OCI-LY3 (cell line): ENCODE measurements at regions not wholly inside any gene's neighbourhood (a gene's known extent, or its start where the extent isn't known, plus 50 kb on each side); places are given as distances from the start of the nearest gene placed in this dataset.

Experiments
- H2AFZ ChIP-seq: fragments of 200-600, 300-600 bp; shearing (Covaris generic); 2 replicates; pipeline ENCODE4 v1.6.0; 2014; ENCODE audit warnings: antibody characterized with exemption, low read depth, low read length
- H3K27ac ChIP-seq: fragments of 200-600, 300-600 bp; sonication (generic); 2 replicates; pipeline ENCODE4 v1.5.1; 2014; ENCODE audit warnings: mild to moderate bottlenecking, low read length, moderate library complexity, mixed read lengths
- H3K27me3 ChIP-seq: fragments of 200-600, 300-600 bp; sonication (generic); 2 replicates; pipeline ENCODE4 v1.6.1; 2014; ENCODE audit warnings: low read depth, low read length, mixed read lengths
- H3K36me3 ChIP-seq: fragments of 200-600, 300-600 bp; sonication (generic); replicated peaks from 2 replicates; pipeline ENCODE3; 2014; ENCODE audit warnings: low read depth, low read length, mixed read lengths
- H3K4me1 ChIP-seq: fragments of 300-600, 200-600 bp; sonication (generic); 2 replicates; pipeline ENCODE4 v1.6.1; 2014; ENCODE audit warnings: low read length, mixed read lengths
- H3K4me2 ChIP-seq: fragments of 200-600, 300-600 bp; sonication (generic); 2 replicates; pipeline ENCODE4 v1.6.1; 2014; ENCODE audit warnings: low read length, mixed read lengths
- H3K4me3 ChIP-seq: fragments of 300-600, 200-600 bp; sonication (generic); 2 replicates; pipeline ENCODE4 v1.5.1; 2014; ENCODE audit warnings: antibody characterized with exemption, mild to moderate bottlenecking, low read length, moderate library complexity
- H3K79me2 ChIP-seq: fragments of 300-600, 200-600 bp; shearing (Covaris generic); 2 replicates; pipeline ENCODE4 v1.6.1; 2014; ENCODE audit warnings: mild to moderate bottlenecking, low read length, mixed read lengths
- H3K9ac ChIP-seq: fragments of 300-600, 200-600 bp; shearing (Covaris generic); 2 replicates; pipeline ENCODE4 v1.6.0; 2014; ENCODE audit warnings: mild to moderate bottlenecking, low read length, moderate library complexity
- H3K9me3 ChIP-seq: fragments of 200-600, 300-600 bp; shearing (Covaris generic); 2 replicates; pipeline ENCODE4 v1.6.1; 2014; ENCODE audit warnings: low read length, mixed read lengths; ENCODE audit not compliant: insufficient read depth
- H4K20me1 ChIP-seq: fragments of 200-600, 300-600 bp; sonication (generic); 2 replicates; pipeline ENCODE4 v1.6.1; 2016; ENCODE audit warnings: low read length, mixed read lengths; ENCODE audit not compliant: insufficient read depth
- CTCF ChIP-seq: fragments of 200-600, 300-600 bp; sonication (generic); IDR thresholded peaks from 2 replicates; pipeline ENCODE4 v1.5.1; 2014; ENCODE audit warnings: antibody characterized with exemption, low read length, low read depth
- EZH2phosphoT487 ChIP-seq: fragments of 200-600 bp; shearing (Covaris generic); IDR thresholded peaks from 2 replicates; pipeline ENCODE4 v1.6.1; 2018; ENCODE audit warnings: antibody characterized with exemption, mixed run types, low read depth

- no peak overlapping the region for H3K9ac ChIP-seq
- H3K4me1 ChIP-seq, result no peaks in the 10 kb centered on the region
- no peaks in the 10 kb centered on the region for H3K36me3 ChIP-seq
- no peak overlapping the region for H3K4me3 ChIP-seq
- H3K79me2 ChIP-seq, result no peaks in the 10 kb centered on the region
- no peak for TF ChIP-seq CTCF
- TF ChIP-seq EZH2phosphoT487, result no peak
- no peak overlapping the region for H3K27ac ChIP-seq
- no peaks in the 10 kb centered on the region for H3K9me3 ChIP-seq
- no peaks in the 10 kb centered on the region for H3K27me3 ChIP-seq
- no peak overlapping the region for H2AFZ ChIP-seq
- H4K20me1 ChIP-seq, result no peaks in the 10 kb centered on the region
- H3K4me2 ChIP-seq, result no peak overlapping the region
Measured at GRCh38 chr3:160069986-160070385, 81.4 kb downstream of the IL12A start.

GRCh38 chr3:160076519-160076918 is 87.9 kb downstream of the IL12A start:
- H3K4me3 ChIP-seq, result no peak overlapping the region
- no peaks in the 10 kb centered on the region for H3K79me2 ChIP-seq
- no peaks in the 10 kb centered on the region for H3K9me3 ChIP-seq
- H3K9ac ChIP-seq, result no peak overlapping the region
- no peak for TF ChIP-seq CTCF
- TF ChIP-seq EZH2phosphoT487, result no peak
- H4K20me1 ChIP-seq, result no peaks in the 10 kb centered on the region
- H3K27me3 ChIP-seq, result no peaks in the 10 kb centered on the region
- no peak overlapping the region for H2AFZ ChIP-seq
- no peaks in the 10 kb centered on the region for H3K36me3 ChIP-seq
- no peak overlapping the region for H3K27ac ChIP-seq
- no peak overlapping the region for H3K4me2 ChIP-seq
- H3K4me1 ChIP-seq, result no peaks in the 10 kb centered on the region

DNA sequence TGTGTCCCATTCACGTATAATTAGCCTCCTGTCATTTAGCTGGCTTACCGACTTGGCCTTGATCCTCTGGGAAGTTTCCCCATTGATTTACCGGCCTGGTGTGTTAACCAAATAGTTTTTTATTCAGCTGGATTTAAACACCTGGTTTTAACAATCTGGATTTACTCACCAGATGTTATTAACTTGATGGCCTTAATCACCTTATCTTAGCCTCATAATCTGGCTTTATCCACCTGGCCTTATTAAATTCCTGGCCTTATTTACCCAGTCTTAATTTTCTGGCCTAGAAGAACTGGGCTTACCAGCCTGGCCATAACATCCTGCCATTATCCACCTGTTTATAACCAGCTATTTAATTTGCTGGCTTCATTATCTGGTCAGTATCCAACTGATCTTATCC is 89.9 kb downstream of the IL12A start:
- no peaks in the 10 kb centered on the region for H3K36me3 ChIP-seq
- no peak overlapping the region for H3K27ac ChIP-seq
- H3K4me3 ChIP-seq, result no peak overlapping the region
- TF ChIP-seq EZH2phosphoT487 (no peak), CTCF (no peak)
- H3K9me3 ChIP-seq, result no peaks in the 10 kb centered on the region
- H3K4me1 ChIP-seq, result no peaks in the 10 kb centered on the region
- no peaks in the 10 kb centered on the region for H3K79me2 ChIP-seq
- no peak overlapping the region for H3K9ac ChIP-seq
- no peak overlapping the region for H2AFZ ChIP-seq
- H3K4me2 ChIP-seq, result no peak overlapping the region
- no peaks in the 10 kb centered on the region for H3K27me3 ChIP-seq
- H4K20me1 ChIP-seq, result no peaks in the 10 kb centered on the region

DNA sequence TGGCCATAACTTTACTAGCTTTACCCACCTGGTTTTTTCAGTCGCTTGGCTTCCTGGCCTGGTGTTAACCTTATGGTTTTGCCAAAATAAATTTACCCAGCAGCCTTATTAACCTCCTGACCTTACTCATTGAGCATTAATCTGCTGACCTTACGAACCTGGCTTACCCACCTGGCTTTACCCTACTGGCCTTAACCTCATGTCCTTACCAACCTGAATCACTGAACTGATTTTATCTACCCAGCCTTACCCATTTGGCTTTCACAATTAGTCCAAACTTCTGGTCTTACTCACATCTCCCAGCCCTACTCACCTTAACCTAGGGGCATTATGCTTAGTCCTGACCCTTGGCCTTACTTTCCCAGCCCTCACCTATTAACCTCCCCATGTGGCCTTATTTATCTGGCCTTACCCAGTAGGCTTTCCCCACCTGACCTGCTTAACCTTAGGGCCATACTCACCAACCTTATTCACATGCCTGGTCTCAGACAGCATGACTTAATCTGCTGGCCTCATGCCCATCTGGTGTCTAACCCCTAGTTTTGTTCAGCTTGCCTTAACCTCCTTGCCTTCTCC is 93.4 kb downstream of the IL12A start:
- H3K79me2 ChIP-seq, result no peaks in the 10 kb centered on the region
- H3K27ac ChIP-seq, result no peak overlapping the region
- no peak for TF ChIP-seq CTCF
- TF ChIP-seq EZH2phosphoT487, result no peak
- no peak overlapping the region for H3K9ac ChIP-seq
- no peak overlapping the region for H3K4me2 ChIP-seq
- H3K4me3 ChIP-seq, result no peak overlapping the region
- no peaks in the 10 kb centered on the region for H3K4me1 ChIP-seq
- H2AFZ ChIP-seq, result no peak overlapping the region
- no peaks in the 10 kb centered on the region for H3K9me3 ChIP-seq
- no peaks in the 10 kb centered on the region for H3K27me3 ChIP-seq
- no peaks in the 10 kb centered on the region for H4K20me1 ChIP-seq
- H3K36me3 ChIP-seq, result no peaks in the 10 kb centered on the region
